ENCODE measurements at regions not wholly inside any gene's neighbourhood (a gene's known extent, or its start where the extent isn't known, plus 50 kb on each side); places are given as distances from the start of the nearest gene placed in this dataset.
A peak's percentile ranks its signal among the peaks of the same experiment; 100 is the strongest.

DNA sequence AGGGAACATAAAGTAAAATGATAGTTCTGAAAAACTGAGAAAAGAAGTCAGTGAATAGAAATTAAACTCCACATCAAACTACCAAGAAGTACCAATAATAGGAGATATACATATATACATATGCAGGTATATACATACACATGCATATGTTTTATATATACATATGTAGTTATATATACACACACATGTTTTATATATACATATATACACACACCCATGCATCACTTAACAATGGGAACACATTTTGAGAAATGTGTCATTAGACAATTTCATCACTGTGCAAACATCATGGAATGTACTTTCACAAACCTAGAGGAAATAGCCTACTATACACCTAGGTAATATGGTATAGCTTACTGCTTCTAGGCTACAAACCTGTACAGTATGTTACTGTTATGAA lies 626.8 kb upstream of the PCDH9 start:
- Histone ChIP-seq H3K9ac (ENCODE audit: insufficient read depth, low read length) (no peak overlapping the region), H3K4me1 (ENCODE audit: control insufficient read depth, extremely low read depth, insufficient read depth, low read length) (no peaks in the 10 kb centered on the region), H3K4me3 (replicated peaks in 1 of 4; ENCODE audit: control extremely low read depth in 1 of 4, insufficient read depth in 1 of 4, low read depth in 3 of 4, low read length in 4 of 4) (no peak overlapping the region), H3K27ac (ENCODE audit: insufficient read depth, low read length) (no peak overlapping the region), H3K36me3 (ENCODE audit: control insufficient read depth, insufficient read depth, low read length) (no peaks in the 10 kb centered on the region), H3K9me3 (ENCODE audit: control insufficient read depth, insufficient read depth, low read depth, low read length) (no peaks in the 10 kb centered on the region), H3K79me2 (ENCODE audit: control insufficient read depth, insufficient read depth, low read length) (no peaks in the 10 kb centered on the region), H3K4me2 (ENCODE audit: extremely low read depth, insufficient read depth, low read length) (no peak overlapping the region), H3K27me3 (ENCODE audit: control insufficient read depth, insufficient read depth, low read length) (no peaks in the 10 kb centered on the region), H4K20me1 (ENCODE audit: control insufficient read depth, extremely low read depth, insufficient read depth, low read length) (no peaks in the 10 kb centered on the region), H2AFZ (ENCODE audit: low read length) (no peak overlapping the region)
- no peak for TF ChIP-seq EZH2 (IDR thresholded peaks at IDR 0.05; ENCODE audit: low read length, missing control alignments)
- TF ChIP-seq, protein P1, sequence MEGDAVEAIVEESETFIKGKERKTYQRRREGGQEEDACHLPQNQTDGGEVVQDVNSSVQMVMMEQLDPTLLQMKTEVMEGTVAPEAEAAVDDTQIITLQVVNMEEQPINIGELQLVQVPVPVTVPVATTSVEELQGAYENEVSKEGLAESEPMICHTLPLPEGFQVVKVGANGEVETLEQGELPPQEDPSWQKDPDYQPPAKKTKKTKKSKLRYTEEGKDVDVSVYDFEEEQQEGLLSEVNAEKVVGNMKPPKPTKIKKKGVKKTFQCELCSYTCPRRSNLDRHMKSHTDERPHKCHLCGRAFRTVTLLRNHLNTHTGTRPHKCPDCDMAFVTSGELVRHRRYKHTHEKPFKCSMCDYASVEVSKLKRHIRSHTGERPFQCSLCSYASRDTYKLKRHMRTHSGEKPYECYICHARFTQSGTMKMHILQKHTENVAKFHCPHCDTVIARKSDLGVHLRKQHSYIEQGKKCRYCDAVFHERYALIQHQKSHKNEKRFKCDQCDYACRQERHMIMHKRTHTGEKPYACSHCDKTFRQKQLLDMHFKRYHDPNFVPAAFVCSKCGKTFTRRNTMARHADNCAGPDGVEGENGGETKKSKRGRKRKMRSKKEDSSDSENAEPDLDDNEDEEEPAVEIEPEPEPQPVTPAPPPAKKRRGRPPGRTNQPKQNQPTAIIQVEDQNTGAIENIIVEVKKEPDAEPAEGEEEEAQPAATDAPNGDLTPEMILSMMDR (conservative IDR thresholded peaks at IDR 0.05 in 1 of 2, IDR thresholded peaks at IDR 0.05 in 1 of 2; ENCODE audit: low read depth in 1 of 2, low read length in 2 of 2) = no peak
- DNase-seq (ENCODE audit: low read depth in 2 of 2) = no peak

DNA sequence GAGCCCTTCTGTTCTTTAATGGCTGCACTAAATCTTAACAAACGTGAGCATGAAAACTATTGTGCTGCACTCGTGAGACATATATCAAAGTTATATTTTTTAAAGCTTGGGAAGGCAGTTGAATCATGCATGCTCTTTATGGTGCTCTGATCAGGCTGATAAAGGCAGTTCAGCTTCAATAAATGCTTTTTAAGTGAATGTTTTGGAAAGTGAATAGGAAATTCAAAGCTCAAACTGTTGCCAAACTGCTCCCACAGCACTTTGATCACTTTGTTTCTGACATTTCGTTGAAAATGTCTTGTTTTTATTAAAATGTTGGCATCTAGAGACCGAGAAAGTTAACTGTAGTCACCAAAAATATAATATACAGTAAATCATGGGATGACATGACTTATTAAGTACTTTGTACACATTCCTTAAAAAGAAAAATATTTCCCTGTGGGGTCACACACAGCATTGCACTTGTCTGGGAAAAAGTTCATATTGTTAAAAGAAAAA lies 625.7 kb upstream of the PCDH9 start:
- H3K9ac ChIP-seq (ENCODE audit: insufficient read depth, low read length) = no peak overlapping the region
- H3K36me3 ChIP-seq (ENCODE audit: control insufficient read depth, insufficient read depth, low read length) = no peaks in the 10 kb centered on the region
- TF ChIP-seq EZH2 (IDR thresholded peaks at IDR 0.05; ENCODE audit: low read length, missing control alignments) = no peak
- no peaks in the 10 kb centered on the region for H3K27me3 ChIP-seq (ENCODE audit: control insufficient read depth, insufficient read depth, low read length)
- no peaks in the 10 kb centered on the region for H3K9me3 ChIP-seq (ENCODE audit: control insufficient read depth, insufficient read depth, low read depth, low read length)
- no peak overlapping the region for H3K4me3 ChIP-seq (replicated peaks in 1 of 4; ENCODE audit: control extremely low read depth in 1 of 4, insufficient read depth in 1 of 4, low read depth in 3 of 4, low read length in 4 of 4)
- no peaks in the 10 kb centered on the region for H3K4me1 ChIP-seq (ENCODE audit: control insufficient read depth, extremely low read depth, insufficient read depth, low read length)
- no peak overlapping the region for H3K4me2 ChIP-seq (ENCODE audit: extremely low read depth, insufficient read depth, low read length)
- no peaks in the 10 kb centered on the region for H4K20me1 ChIP-seq (ENCODE audit: control insufficient read depth, extremely low read depth, insufficient read depth, low read length)
- no peak overlapping the region for H2AFZ ChIP-seq (ENCODE audit: low read length)
- no peaks in the 10 kb centered on the region for H3K79me2 ChIP-seq (ENCODE audit: control insufficient read depth, insufficient read depth, low read length)
- H3K27ac ChIP-seq (ENCODE audit: insufficient read depth, low read length) = no peak overlapping the region
- DNase-seq (ENCODE audit: low read depth in 2 of 2) = peak in 1 of 2 donors; percentile 29

DNA sequence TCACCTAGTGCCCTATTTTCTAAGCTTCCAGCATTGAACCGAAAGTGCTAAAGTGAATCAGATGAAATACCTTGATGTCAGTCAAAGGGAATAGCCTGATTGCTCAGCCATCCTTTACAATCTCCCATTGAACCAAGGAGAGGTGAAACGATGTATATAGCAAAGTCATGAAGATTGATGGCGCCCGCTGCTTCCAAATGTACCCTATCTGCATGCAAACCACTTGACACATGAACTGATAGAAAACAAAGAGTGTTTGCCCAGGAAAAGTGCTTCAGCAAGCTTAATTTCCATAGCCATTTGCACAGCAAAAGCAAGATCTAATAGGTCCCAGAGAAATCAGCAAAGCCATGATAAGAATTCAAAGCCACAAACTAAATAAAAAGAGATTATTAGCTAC lies 624.9 kb upstream of the PCDH9 start:
- Histone ChIP-seq H3K9me3 (ENCODE audit: control insufficient read depth, insufficient read depth, low read depth, low read length) (no peaks in the 10 kb centered on the region), H3K9ac (ENCODE audit: insufficient read depth, low read length) (no peak overlapping the region), H3K4me1 (ENCODE audit: control insufficient read depth, extremely low read depth, insufficient read depth, low read length) (no peaks in the 10 kb centered on the region), H4K20me1 (ENCODE audit: control insufficient read depth, extremely low read depth, insufficient read depth, low read length) (no peaks in the 10 kb centered on the region), H3K4me3 (replicated peaks in 1 of 4; ENCODE audit: control extremely low read depth in 1 of 4, insufficient read depth in 1 of 4, low read depth in 3 of 4, low read length in 4 of 4) (no peak overlapping the region), H3K27me3 (ENCODE audit: control insufficient read depth, insufficient read depth, low read length) (no peaks in the 10 kb centered on the region), H3K27ac (ENCODE audit: insufficient read depth, low read length) (no peak overlapping the region), H3K79me2 (ENCODE audit: control insufficient read depth, insufficient read depth, low read length) (no peaks in the 10 kb centered on the region), H3K36me3 (ENCODE audit: control insufficient read depth, insufficient read depth, low read length) (no peaks in the 10 kb centered on the region), H3K4me2 (ENCODE audit: extremely low read depth, insufficient read depth, low read length) (no peak overlapping the region), H2AFZ (ENCODE audit: low read length) (no peak overlapping the region)
- TF ChIP-seq, protein P1 (conservative IDR thresholded peaks at IDR 0.05 in 1 of 2, IDR thresholded peaks at IDR 0.05 in 1 of 2; ENCODE audit: low read depth in 1 of 2, low read length in 2 of 2) = no peak
- no peak for TF ChIP-seq EZH2 (IDR thresholded peaks at IDR 0.05; ENCODE audit: low read length, missing control alignments)
- no peak for DNase-seq (ENCODE audit: low read depth in 2 of 2)

Measured in fibroblast of lung (primary cell).